ENCODE measurements at regions not wholly inside any gene's neighbourhood (a gene's known extent, or its start where the extent isn't known, plus 50 kb on each side); places are given as distances from the start of the nearest gene placed in this dataset.

GRCh38 chr10:20975236-20975635, 78.1 kb upstream of the NEBL start:
- no peak for DNase-seq (ENCODE audit: low spot score)

GRCh38 chr10:20972925-20973324, 75.8 kb upstream of the NEBL start:
- DNase-seq (ENCODE audit: low spot score) = no peak

GRCh38 chr10:20971901-20972300, 74.8 kb upstream of the NEBL start:
- no peak for DNase-seq (ENCODE audit: low spot score)

- no peak for DNase-seq (ENCODE audit: low spot score)
Observed at GRCh38 chr10:20970708-20971107, 73.6 kb upstream of the NEBL start.

- no peak for DNase-seq (ENCODE audit: low spot score)
Observed at GRCh38 chr10:20970044-20970443, 72.9 kb upstream of the NEBL start.

- DNase-seq (ENCODE audit: low spot score) = no peak
Observed at GRCh38 chr10:20966426-20966825, 69.3 kb upstream of the NEBL start.

- no peak for DNase-seq (ENCODE audit: low spot score)
Observed at GRCh38 chr10:20963721-20964595, 66.8 kb upstream of the NEBL start.

- DNase-seq (ENCODE audit: low spot score) = no peak
Observed at GRCh38 chr10:20963056-20963455, 65.9 kb upstream of the NEBL start.

- DNase-seq (ENCODE audit: low spot score) = no peak
Observed at GRCh38 chr10:20962165-20962564, 65.1 kb upstream of the NEBL start.

GRCh38 chr10:20959242-20959641, 62.1 kb upstream of the NEBL start:
- no peak for DNase-seq (ENCODE audit: low spot score)

- no peak for DNase-seq (ENCODE audit: low spot score)
Observed at GRCh38 chr10:20958764-20959163, 61.7 kb upstream of the NEBL start.

GRCh38 chr10:20958225-20958624, 61.1 kb upstream of the NEBL start:
- no peak for DNase-seq (ENCODE audit: low spot score)

- DNase-seq (ENCODE audit: low spot score) = no peak
Observed at GRCh38 chr10:20957744-20958143, 60.6 kb upstream of the NEBL start.

- no peak for DNase-seq (ENCODE audit: low spot score)
Observed at GRCh38 chr10:20956843-20957242, 59.7 kb upstream of the NEBL start.

- DNase-seq (ENCODE audit: low spot score) = no peak
Observed at GRCh38 chr10:20955355-20955893, 58.3 kb upstream of the NEBL start.

GRCh38 chr10:20954519-20954918, 57.4 kb upstream of the NEBL start:
- DNase-seq (ENCODE audit: low spot score) = no peak

GRCh38 chr10:20953120-20953519, 56.0 kb upstream of the NEBL start:
- DNase-seq (ENCODE audit: low spot score) = no peak

GRCh38 chr10:20949967-20950366, 52.9 kb upstream of the NEBL start:
- DNase-seq (ENCODE audit: low spot score) = no peak

- DNase-seq (ENCODE audit: low spot score) = no peak
Observed at GRCh38 chr10:20948686-20949327, 51.7 kb upstream of the NEBL start.
